ENCODE measurements at regions not wholly inside any gene's neighbourhood (a gene's known extent, or its start where the extent isn't known, plus 50 kb on each side); places are given as distances from the start of the nearest gene placed in this dataset.

DNA sequence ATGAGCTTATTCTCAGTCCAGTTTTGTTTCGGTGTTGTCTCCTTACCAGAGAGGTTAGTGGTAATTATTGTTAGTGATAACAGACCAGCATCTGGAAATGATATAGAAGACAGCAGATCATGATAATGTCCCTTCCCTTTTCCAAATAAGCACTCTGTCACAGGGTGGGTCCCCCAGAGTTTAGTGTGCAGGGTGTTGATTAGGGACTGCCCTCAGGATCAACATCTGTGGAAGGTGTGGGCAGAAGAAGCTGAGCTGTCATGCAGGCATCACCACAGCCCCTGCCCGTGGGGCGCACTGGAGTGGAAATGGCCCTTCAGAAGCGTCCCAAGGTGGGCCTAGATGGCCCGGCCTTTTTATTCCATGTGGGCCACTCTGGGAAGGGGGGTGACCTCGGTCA, 67.6 kb upstream of the DTNBP1 start:
- TF ChIP-seq EP300 (IDR thresholded peaks at IDR 0.05; ENCODE audit: borderline replicate concordance) (no peak), ZBTB7A (IDR thresholded peaks at IDR 0.05; ENCODE audit: low read depth) (no peak), REST (IDR thresholded peaks at IDR 0.05; ENCODE audit: low read depth) (no peak), EGR1 (IDR thresholded peaks at IDR 0.05) (no peak), RAD21 (IDR thresholded peaks at IDR 0.05; ENCODE audit: low read depth) (no peak), CEBPB (IDR thresholded peaks at IDR 0.05) (no peak), CREB1 (IDR thresholded peaks at IDR 0.05; ENCODE audit: low read depth) (no peak), TAF1 (IDR thresholded peaks at IDR 0.05; ENCODE audit: low read depth) (no peak), TCF12 (IDR thresholded peaks at IDR 0.05; ENCODE audit: low read depth) (no peak), YY1 (IDR thresholded peaks at IDR 0.05; ENCODE audit: low read depth) (no peak), MAX (IDR thresholded peaks at IDR 0.05) (no peak), TEAD4 (IDR thresholded peaks at IDR 0.05) (no peak), FOXM1 (IDR thresholded peaks at IDR 0.05; ENCODE audit: borderline replicate concordance, low read depth) (no peak), NFIC (IDR thresholded peaks at IDR 0.05) (no peak)
- TF ChIP-seq, protein P1, sequence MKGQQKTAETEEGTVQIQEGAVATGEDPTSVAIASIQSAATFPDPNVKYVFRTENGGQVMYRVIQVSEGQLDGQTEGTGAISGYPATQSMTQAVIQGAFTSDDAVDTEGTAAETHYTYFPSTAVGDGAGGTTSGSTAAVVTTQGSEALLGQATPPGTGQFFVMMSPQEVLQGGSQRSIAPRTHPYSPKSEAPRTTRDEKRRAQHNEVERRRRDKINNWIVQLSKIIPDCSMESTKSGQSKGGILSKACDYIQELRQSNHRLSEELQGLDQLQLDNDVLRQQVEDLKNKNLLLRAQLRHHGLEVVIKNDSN (IDR thresholded peaks at IDR 0.05) = no peak

GRCh38 chr6:15722731-15723130, 59.9 kb upstream of the DTNBP1 start:
- TF ChIP-seq, protein P1 (IDR thresholded peaks at IDR 0.05) = no peak
- no peak for TF ChIP-seq TAF1 (IDR thresholded peaks at IDR 0.05; ENCODE audit: low read depth)
- TF ChIP-seq TEAD4 (IDR thresholded peaks at IDR 0.05) = no peak
- no peak for TF ChIP-seq EGR1 (IDR thresholded peaks at IDR 0.05)
- no peak for TF ChIP-seq MAX (IDR thresholded peaks at IDR 0.05)
- no peak for TF ChIP-seq REST (IDR thresholded peaks at IDR 0.05; ENCODE audit: low read depth)
- TF ChIP-seq FOXM1 (IDR thresholded peaks at IDR 0.05; ENCODE audit: borderline replicate concordance, low read depth) = no peak
- no peak for TF ChIP-seq RAD21 (IDR thresholded peaks at IDR 0.05; ENCODE audit: low read depth)
- no peak for TF ChIP-seq CEBPB (IDR thresholded peaks at IDR 0.05)

DNA sequence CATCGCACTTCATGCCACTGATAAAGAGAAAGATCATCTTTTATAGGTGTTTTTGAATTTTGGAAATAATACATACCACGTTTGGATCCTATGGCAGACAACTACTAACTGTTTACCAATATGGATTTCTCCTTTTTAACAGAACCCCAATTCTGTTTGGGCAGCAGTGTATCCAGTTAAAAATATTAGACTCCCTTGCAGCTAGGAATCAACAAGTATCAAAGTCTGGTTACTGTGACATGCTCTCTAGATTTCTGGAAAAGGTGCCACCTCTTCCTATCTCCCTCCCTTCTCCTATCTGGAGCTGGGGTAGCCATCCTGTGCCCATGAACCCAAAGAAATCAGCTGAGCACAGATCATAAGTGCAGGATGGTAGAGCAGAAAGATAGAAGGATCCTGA, 54.1 kb upstream of the DTNBP1 start:
- TF ChIP-seq CEBPB (IDR thresholded peaks at IDR 0.05) (no peak), YY1 (IDR thresholded peaks at IDR 0.05; ENCODE audit: low read depth) (no peak), ZBTB7A (IDR thresholded peaks at IDR 0.05; ENCODE audit: low read depth) (no peak), REST (IDR thresholded peaks at IDR 0.05; ENCODE audit: low read depth) (no peak), TAF1 (IDR thresholded peaks at IDR 0.05; ENCODE audit: low read depth) (no peak), NFIC (IDR thresholded peaks at IDR 0.05) (no peak), TCF12 (IDR thresholded peaks at IDR 0.05; ENCODE audit: low read depth) (no peak), CREB1 (IDR thresholded peaks at IDR 0.05; ENCODE audit: low read depth) (no peak), TEAD4 (IDR thresholded peaks at IDR 0.05) (no peak), FOXM1 (IDR thresholded peaks at IDR 0.05; ENCODE audit: borderline replicate concordance, low read depth) (no peak)
- TF ChIP-seq, protein P1 (IDR thresholded peaks at IDR 0.05) = no peak

GRCh38 chr6:15715851-15716250, 53.0 kb upstream of the DTNBP1 start:
- TF ChIP-seq MAX (IDR thresholded peaks at IDR 0.05) (no peak), TCF12 (IDR thresholded peaks at IDR 0.05; ENCODE audit: low read depth) (no peak), ZBTB7A (IDR thresholded peaks at IDR 0.05; ENCODE audit: low read depth) (no peak), TEAD4 (IDR thresholded peaks at IDR 0.05) (no peak)
